ENCODE measurements at regions not wholly inside any gene's neighbourhood (a gene's known extent, or its start where the extent isn't known, plus 50 kb on each side); places are given as distances from the start of the nearest gene placed in this dataset.
A peak's percentile ranks its signal among the peaks of the same experiment; 100 is the strongest.

GRCh38 chr6:159107451-159108260, 61.5 kb upstream of the FNDC1 start:
- H3K9me3 Mint-ChIP-seq: no peaks in the 10 kb centered on the region
- Histone ChIP-seq H3K27ac (ENCODE audit: low read length) (peak overlapping the region; percentile 82), H3K4me3 (ENCODE audit: low read length) (peak overlapping the region; percentile 19), H3K36me3 (ENCODE audit: control insufficient read depth, insufficient read depth, low read length) (no peaks in the 10 kb centered on the region), H3K27me3 (ENCODE audit: control insufficient read depth, insufficient read depth, low read length) (no peaks in the 10 kb centered on the region), H3K4me1 (ENCODE audit: control insufficient read depth, insufficient read depth, low read length) (peaks cover 72% of the 10 kb centered on the region), H3K9me3 (ENCODE audit: control insufficient read depth, insufficient read depth, low read length) (no peaks in the 10 kb centered on the region)
- peak; percentile 65 to 73 (median 66) for ATAC-seq
- TF ChIP-seq CTCF (IDR thresholded peaks at IDR 0.05): no peak
- H3K36me3 Mint-ChIP-seq: no peaks in the 10 kb centered on the region
- H3K27me3 Mint-ChIP-seq (ENCODE audit: low read depth in 2 of 2): no peaks in the 10 kb centered on the region
- DNase-seq: peak; percentile 66 to 87
- intact Hi-C loops (cut with micrococcal nuclease): loop anchor here (1.0 to 5.0 kb wide), 5 partner anchors 68 to 455 kb away; partner anchors contain the start of gene RSPH3
- H3K27ac Mint-ChIP-seq: peak overlapping the region; percentile 95 to 100
- WGBS (ENCODE audit: insufficient coverage): 10% methylated on average over 16 of the region's 19 CpGs
- H3K4me1 Mint-ChIP-seq: peaks cover 60 to 66% of the 10 kb centered on the region in 2 donors
- peak overlapping the region; percentile 82 for H3K4me3 Mint-ChIP-seq

GRCh38 chr6:159106627-159107241, 61.9 kb upstream of the TAGAP start:
- Histone ChIP-seq H3K36me3 (ENCODE audit: control insufficient read depth, insufficient read depth, low read length) (no peaks in the 10 kb centered on the region), H3K27ac (ENCODE audit: low read length) (peak overlapping the region; percentile 82), H3K27me3 (ENCODE audit: control insufficient read depth, insufficient read depth, low read length) (no peaks in the 10 kb centered on the region), H3K4me1 (ENCODE audit: control insufficient read depth, insufficient read depth, low read length) (peaks cover 72% of the 10 kb centered on the region), H3K4me3 (ENCODE audit: low read length) (peak overlapping the region; percentile 19), H3K9me3 (ENCODE audit: control insufficient read depth, insufficient read depth, low read length) (no peaks in the 10 kb centered on the region)
- Mint-ChIP-seq H3K9me3 (no peaks in the 10 kb centered on the region), H3K36me3 (no peaks in the 10 kb centered on the region), H3K27ac (peak overlapping the region; percentile 95 to 100), H3K4me3 (peak overlapping the region; percentile 82), H3K27me3 (ENCODE audit: low read depth in 2 of 2) (no peaks in the 10 kb centered on the region), H3K4me1 (peaks cover 64 to 66% of the 10 kb centered on the region in 2 donors)
- intact Hi-C loops (cut with micrococcal nuclease): loop anchor here (1.0 to 5.0 kb wide), 6 partner anchors 44 to 454 kb away; partner anchors contain the start of gene RSPH3
- 0% methylated on average over 6 of the region's 7 CpGs for WGBS (ENCODE audit: insufficient coverage)
- DNase-seq: peak; percentile 91 to 95
- ATAC-seq: peak; percentile 69 to 87 (median 80)
- no peak for TF ChIP-seq CTCF (IDR thresholded peaks at IDR 0.05)

- no peak for TF ChIP-seq CTCF (IDR thresholded peaks at IDR 0.05)
- H3K36me3 Mint-ChIP-seq: no peaks in the 10 kb centered on the region
- peaks cover 70% of the 10 kb centered on the region for H3K4me1 ChIP-seq (ENCODE audit: control insufficient read depth, insufficient read depth, low read length)
- intact Hi-C loops (cut with micrococcal nuclease): loop anchor here (1.0 to 5.0 kb wide), 7 partner anchors 29 to 453 kb away; partner anchors contain the start of gene RSPH3
- peak overlapping the region; percentile 95 to 100 for H3K27ac Mint-ChIP-seq
- ATAC-seq: no peak
- peak overlapping the region; percentile 82 for H3K27ac ChIP-seq (ENCODE audit: low read length)
- H3K27me3 ChIP-seq (ENCODE audit: control insufficient read depth, insufficient read depth, low read length): no peaks in the 10 kb centered on the region
- H3K4me3 Mint-ChIP-seq: no peak overlapping the region
- no peaks in the 10 kb centered on the region for H3K9me3 ChIP-seq (ENCODE audit: control insufficient read depth, insufficient read depth, low read length)
- no peak for DNase-seq
- no peaks in the 10 kb centered on the region for H3K9me3 Mint-ChIP-seq
- H3K4me3 ChIP-seq (ENCODE audit: low read length): no peak overlapping the region
- H3K36me3 ChIP-seq (ENCODE audit: control insufficient read depth, insufficient read depth, low read length): no peaks in the 10 kb centered on the region
- peaks cover 63 to 64% of the 10 kb centered on the region in 2 donors for H3K4me1 Mint-ChIP-seq
- H3K27me3 Mint-ChIP-seq (ENCODE audit: low read depth in 2 of 2): no peaks in the 10 kb centered on the region
- 100% methylated on average over 3 of the region's 3 CpGs for WGBS (ENCODE audit: insufficient coverage)
Observed at GRCh38 chr6:159105716-159106115, 60.9 kb upstream of the TAGAP start.
